ENCODE measurements at regions not wholly inside any gene's neighbourhood (a gene's known extent, or its start where the extent isn't known, plus 50 kb on each side); places are given as distances from the start of the nearest gene placed in this dataset.

GRCh38 chr7:52911326-52911725 is 124.1 kb upstream of the POM121L12 start:
- TF ChIP-seq NRF1 (IDR thresholded peaks at IDR 0.05; ENCODE audit: low read depth, low read length) (no peak), CTCF (IDR thresholded peaks at IDR 0.05; ENCODE audit: control extremely low read depth in 1 of 3, insufficient read depth in 1 of 3, low read depth in 1 of 3, low read length in 3 of 3) (no peak), POLR2A (IDR thresholded peaks at IDR 0.05; ENCODE audit: control extremely low read depth in 1 of 2, low read depth in 2 of 2, low read length in 2 of 2) (no peak), GABPA (IDR thresholded peaks at IDR 0.05; ENCODE audit: borderline replicate concordance, insufficient read depth, low read length) (no peak), SIX5 (IDR thresholded peaks at IDR 0.05; ENCODE audit: low read depth, low read length) (no peak), RFX5 (IDR thresholded peaks at IDR 0.05; ENCODE audit: borderline replicate concordance, low read depth, low read length) (no peak), CHD2 (IDR thresholded peaks at IDR 0.05; ENCODE audit: low read length) (no peak), ZNF274 (IDR thresholded peaks at IDR 0.05; ENCODE audit: borderline replicate concordance, extremely low read depth, low read length) (no peak), EZH2 (IDR thresholded peaks at IDR 0.05; ENCODE audit: low read depth, low read length, severe bottlenecking) (no peak), CHD1 (IDR thresholded peaks at IDR 0.05; ENCODE audit: low read depth, low read length) (no peak), ATF3 (IDR thresholded peaks at IDR 0.05; ENCODE audit: insufficient read depth, low read depth, low read length) (no peak), E2F6 (IDR thresholded peaks at IDR 0.05) (no peak)

Measured in H1 (cell line).